B cell (primary cell): ENCODE measurements at regions not wholly inside any gene's neighbourhood (a gene's known extent, or its start where the extent isn't known, plus 50 kb on each side); places are given as distances from the start of the nearest gene placed in this dataset.

Experiments
- CTCF ChIP-seq: fragments of 200-600 bp; IDR thresholded peaks from one replicate; pipeline ENCODE4 v1.8.0; 2022; ENCODE audit warnings: antibody characterized with exemption, mild to moderate bottlenecking
- EZH2 ChIP-seq: IDR thresholded peaks from 2 replicates; pipeline ENCODE4 v1.6.1; 2012; ENCODE audit warnings: borderline replicate concordance, low read depth, mild to moderate bottlenecking, moderate library complexity, low read length; ENCODE audit not compliant: insufficient read depth, poor library complexity, severe bottlenecking

- TF ChIP-seq EZH2 = no peak
- TF ChIP-seq CTCF = no peak
Measured at GRCh38 chr12:89936631-89937030, 228.0 kb upstream of the ATP2B1 start.
